GM12864 (cell line): ENCODE measurements at regions not wholly inside any gene's neighbourhood (a gene's known extent, or its start where the extent isn't known, plus 50 kb on each side); places are given as distances from the start of the nearest gene placed in this dataset.
"Not testable (repeated sequence)": the region's sequence is repeated elsewhere in the genome, so short reads cannot be mapped to it uniquely, and the experiment has no call there.

Experiments
- DNase-seq: peaks from one replicate; pipeline ENCODE4 v3.0.0-alpha.2; 2011; ENCODE audit warnings: low read depth
- H3K4me3 ChIP-seq: 2 replicates; pipeline ENCODE4 v1.5.1; 2011; ENCODE audit warnings: mild to moderate bottlenecking, low read depth, low read length, control low read depth
- TF ChIP-seq, protein P1 (sequence below): IDR thresholded peaks from 2 replicates; pipeline ENCODE4 v1.5.1; 2011; ENCODE audit warnings: low read depth, mild to moderate bottlenecking, moderate library complexity, low read length, control low read depth, inconsistent platforms; ENCODE audit errors: missing control alignments

DNA sequence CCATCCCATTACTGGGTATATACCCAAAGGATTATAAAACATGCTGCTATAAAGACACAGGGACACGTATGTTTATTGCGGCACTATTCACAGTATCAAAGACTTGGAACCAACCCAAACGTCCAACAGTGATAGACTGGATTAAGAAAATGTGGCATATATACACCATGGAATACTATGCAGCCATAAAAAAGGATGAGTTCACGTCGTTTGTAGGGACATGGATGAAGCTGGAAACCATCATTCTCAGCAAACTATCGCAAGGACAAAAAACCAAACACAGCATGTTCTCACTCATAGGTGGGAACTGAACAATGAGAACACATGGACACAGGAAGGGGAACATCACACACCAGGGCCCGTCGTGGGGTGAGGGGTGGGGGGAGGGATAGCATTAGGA, 106.1 kb downstream of the CHD1L start:
- not testable (repeated sequence) for DNase-seq, H3K4me3 ChIP-seq

DNA sequence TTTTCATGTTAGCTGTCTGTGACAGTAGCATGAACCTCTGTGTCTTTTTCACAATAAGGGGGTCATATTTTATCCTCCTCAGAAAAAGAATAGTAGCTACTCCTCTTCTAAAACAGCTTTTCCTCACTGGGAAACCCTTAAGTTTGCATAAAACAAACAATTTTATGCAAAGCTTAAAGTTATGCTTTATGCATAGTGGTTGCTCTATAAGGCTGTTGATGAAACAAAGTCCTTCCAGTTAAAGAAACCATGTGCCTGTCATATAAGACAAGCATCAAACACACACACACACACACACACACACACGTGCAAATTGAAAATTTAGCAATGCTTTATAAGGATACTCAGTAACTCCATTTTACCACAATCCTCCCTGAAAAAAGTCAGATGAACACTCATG, 107.0 kb downstream of the CHD1L start:
- no peak for DNase-seq
- no peak overlapping the region for H3K4me3 ChIP-seq
- TF ChIP-seq, protein P1, sequence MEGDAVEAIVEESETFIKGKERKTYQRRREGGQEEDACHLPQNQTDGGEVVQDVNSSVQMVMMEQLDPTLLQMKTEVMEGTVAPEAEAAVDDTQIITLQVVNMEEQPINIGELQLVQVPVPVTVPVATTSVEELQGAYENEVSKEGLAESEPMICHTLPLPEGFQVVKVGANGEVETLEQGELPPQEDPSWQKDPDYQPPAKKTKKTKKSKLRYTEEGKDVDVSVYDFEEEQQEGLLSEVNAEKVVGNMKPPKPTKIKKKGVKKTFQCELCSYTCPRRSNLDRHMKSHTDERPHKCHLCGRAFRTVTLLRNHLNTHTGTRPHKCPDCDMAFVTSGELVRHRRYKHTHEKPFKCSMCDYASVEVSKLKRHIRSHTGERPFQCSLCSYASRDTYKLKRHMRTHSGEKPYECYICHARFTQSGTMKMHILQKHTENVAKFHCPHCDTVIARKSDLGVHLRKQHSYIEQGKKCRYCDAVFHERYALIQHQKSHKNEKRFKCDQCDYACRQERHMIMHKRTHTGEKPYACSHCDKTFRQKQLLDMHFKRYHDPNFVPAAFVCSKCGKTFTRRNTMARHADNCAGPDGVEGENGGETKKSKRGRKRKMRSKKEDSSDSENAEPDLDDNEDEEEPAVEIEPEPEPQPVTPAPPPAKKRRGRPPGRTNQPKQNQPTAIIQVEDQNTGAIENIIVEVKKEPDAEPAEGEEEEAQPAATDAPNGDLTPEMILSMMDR, result no peak

DNA sequence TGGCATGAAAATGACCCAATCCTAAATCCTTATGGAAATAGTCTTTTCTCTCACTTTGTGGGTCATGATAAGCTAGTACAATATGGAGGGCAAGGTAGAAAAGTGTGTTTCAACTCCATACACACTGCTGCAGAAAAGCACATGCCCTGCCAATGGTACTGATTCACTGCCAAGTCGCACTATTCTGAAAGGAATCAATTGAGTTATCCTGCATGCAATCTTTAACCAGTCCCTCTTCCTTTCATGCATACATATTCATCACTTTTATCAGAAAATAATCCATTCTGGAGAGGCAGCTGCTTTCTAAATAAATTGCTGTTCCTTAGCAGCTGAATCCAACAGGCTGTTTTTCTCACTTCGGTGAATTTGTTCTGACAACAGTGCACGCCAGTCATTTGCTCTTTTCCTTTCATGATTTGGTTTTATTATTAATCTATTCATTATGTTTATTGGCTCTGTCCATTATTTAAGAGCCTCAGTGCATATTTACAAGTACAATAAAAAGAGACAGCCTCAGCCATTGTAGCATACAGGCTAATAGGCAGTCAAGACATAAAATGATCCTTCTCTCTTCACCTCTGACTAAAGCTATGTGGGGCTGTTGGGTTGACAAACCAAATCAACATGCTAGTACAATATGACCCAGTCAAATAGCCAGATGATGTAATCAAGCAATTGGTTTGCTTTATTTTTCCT, 108.8 kb downstream of the CHD1L start:
- no peak for DNase-seq
- H3K4me3 ChIP-seq, result no peak overlapping the region
- TF ChIP-seq, protein P1, result no peak

- TF ChIP-seq, protein P1, result no peak
Measured at GRCh38 chr1:147377263-147378246, 135.1 kb downstream of the CHD1L start.

GRCh38 chr1:147379889-147380288, 137.4 kb downstream of the CHD1L start:
- TF ChIP-seq, protein P1, result no peak
- no peak overlapping the region for H3K4me3 ChIP-seq
- DNase-seq, result no peak

More at GRCh38 chr1:147377263-147378246, 135.1 kb downstream of the CHD1L start:
- no peak overlapping the region for H3K4me3 ChIP-seq
- no peak for DNase-seq

GRCh38 chr1:147384804-147385203, 142.3 kb downstream of the CHD1L start:
- TF ChIP-seq, protein P1, result no peak
- DNase-seq, result no peak
- H3K4me3 ChIP-seq, result no peak overlapping the region

- TF ChIP-seq, protein P1, result no peak
- no peak for DNase-seq
- H3K4me3 ChIP-seq, result no peak overlapping the region
Measured at GRCh38 chr1:147388969-147389368, 146.5 kb downstream of the CHD1L start.
